CD4-positive, alpha-beta T cell treated with Interferon alpha-2 for 1 hour (primary cell): ENCODE measurements at regions not wholly inside any gene's neighbourhood (a gene's known extent, or its start where the extent isn't known, plus 50 kb on each side); places are given as distances from the start of the nearest gene placed in this dataset.

Source experiments
- DNase-seq, 2 donors: peaks; one replicate each; pipeline ENCODE4 v3.0.0-alpha.2; 2020 to 2022

- no peak for DNase-seq
Observed at GRCh38 chrX:96311366-96311765, 373.3 kb upstream of the DIAPH2 start.

GRCh38 chrX:96314985-96315384, 369.7 kb upstream of the DIAPH2 start:
- no peak for DNase-seq

- no peak for DNase-seq
Observed at GRCh38 chrX:96361844-96362243, 322.8 kb upstream of the DIAPH2 start.

- DNase-seq: peak in 1 of 2 donors; percentile 1
Observed at GRCh38 chrX:96372313-96373046, 312.2 kb upstream of the DIAPH2 start.

- no peak for DNase-seq
Observed at GRCh38 chrX:96373047-96373355, 311.6 kb upstream of the DIAPH2 start.

GRCh38 chrX:96376266-96376665, 308.4 kb upstream of the DIAPH2 start:
- no peak for DNase-seq

- DNase-seq: no peak
Observed at GRCh38 chrX:96379951-96380350, 304.7 kb upstream of the DIAPH2 start.

- DNase-seq: no peak
Observed at GRCh38 chrX:96382018-96382417, 302.6 kb upstream of the DIAPH2 start.

- no peak for DNase-seq
Observed at GRCh38 chrX:96383428-96383827, 301.2 kb upstream of the DIAPH2 start.

- no peak for DNase-seq
Observed at GRCh38 chrX:96386325-96386724, 298.3 kb upstream of the DIAPH2 start.

GRCh38 chrX:96386981-96387380, 297.7 kb upstream of the DIAPH2 start:
- no peak for DNase-seq

- no peak for DNase-seq
Observed at GRCh38 chrX:96387801-96388200, 296.8 kb upstream of the DIAPH2 start.

GRCh38 chrX:96389281-96390047, 295.2 kb upstream of the DIAPH2 start:
- DNase-seq: no peak

GRCh38 chrX:96394598-96394997, 290.0 kb upstream of the DIAPH2 start:
- DNase-seq: no peak

GRCh38 chrX:96403446-96403845, 281.2 kb upstream of the DIAPH2 start:
- DNase-seq: no peak

- DNase-seq: no peak
Observed at GRCh38 chrX:96405842-96406241, 278.8 kb upstream of the DIAPH2 start.

GRCh38 chrX:96407072-96407471, 277.6 kb upstream of the DIAPH2 start:
- DNase-seq: no peak

- DNase-seq: no peak
Observed at GRCh38 chrX:96407501-96407900, 277.1 kb upstream of the DIAPH2 start.

GRCh38 chrX:96407981-96408380, 276.7 kb upstream of the DIAPH2 start:
- no peak for DNase-seq

GRCh38 chrX:96410927-96411326, 273.7 kb upstream of the DIAPH2 start:
- DNase-seq: no peak

GRCh38 chrX:96417695-96418094, 266.9 kb upstream of the DIAPH2 start:
- no peak for DNase-seq

GRCh38 chrX:96424007-96424406, 260.6 kb upstream of the DIAPH2 start:
- no peak for DNase-seq

GRCh38 chrX:96425200-96425599, 259.4 kb upstream of the DIAPH2 start:
- DNase-seq: no peak

- DNase-seq: no peak
Observed at GRCh38 chrX:96430756-96431455, 253.7 kb upstream of the DIAPH2 start.
